NCI-H1092 (cell line): ENCODE measurements at regions not wholly inside any gene's neighbourhood (a gene's known extent, or its start where the extent isn't known, plus 50 kb on each side); places are given as distances from the start of the nearest gene placed in this dataset.
"Not testable (repeated sequence)": the region's sequence is repeated elsewhere in the genome, so short reads cannot be mapped to it uniquely, and the experiment has no call there.

Source experiments
- DNase-seq: peaks from one replicate; lab custom pipeline; 2025; lab: John Stamatoyannopoulos, UW

DNA sequence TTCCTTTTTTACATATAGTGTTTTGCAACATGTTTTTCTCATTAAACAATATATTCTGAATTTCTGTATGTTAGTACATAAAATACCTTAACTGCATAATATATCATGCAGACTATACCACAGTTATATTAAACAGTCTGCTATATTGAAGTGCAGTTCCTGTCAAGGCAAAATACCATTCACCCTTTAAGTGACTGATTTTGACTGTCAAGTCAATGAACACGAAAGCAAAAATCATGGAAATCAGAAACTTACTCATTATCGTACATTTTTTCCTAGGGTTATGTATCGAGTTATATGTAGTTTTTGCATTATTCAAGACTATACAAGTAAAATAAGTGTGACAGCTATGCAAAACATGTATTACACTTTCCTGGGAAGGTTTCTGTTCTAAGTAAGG is 361.6 kb upstream of the MAP2 start:
- DNase-seq: no peak

- no peak for DNase-seq
Observed at GRCh38 chr2:209070262-209070661, 353.6 kb upstream of the MAP2 start.

GRCh38 chr2:209073151-209073550 is 350.7 kb upstream of the MAP2 start:
- no peak for DNase-seq

GRCh38 chr2:209074711-209075110 is 349.1 kb upstream of the MAP2 start:
- no peak for DNase-seq

- no peak for DNase-seq
Observed at GRCh38 chr2:209076151-209076550, 347.7 kb upstream of the MAP2 start.

- no peak for DNase-seq
Observed at GRCh38 chr2:209086761-209087160, 337.1 kb upstream of the MAP2 start.

DNA sequence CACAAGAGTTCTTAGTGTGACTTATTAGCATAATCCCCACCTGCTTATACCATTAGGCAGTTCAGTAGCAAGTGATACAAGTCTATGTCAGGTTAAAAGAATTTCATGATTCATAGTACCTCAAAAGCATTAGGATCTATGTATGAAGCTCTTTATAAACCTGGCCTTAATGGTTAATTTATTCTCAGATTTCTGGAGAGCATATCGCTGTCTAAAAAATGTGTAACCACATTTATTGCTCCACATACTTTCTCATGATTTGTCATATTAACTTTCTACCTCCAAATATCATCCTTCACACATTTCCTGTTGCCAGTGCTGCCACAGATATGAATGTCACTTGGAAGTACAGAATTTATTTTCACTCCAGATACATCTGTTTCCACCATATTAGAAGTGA is 332.8 kb upstream of the MAP2 start:
- DNase-seq: no peak

DNA sequence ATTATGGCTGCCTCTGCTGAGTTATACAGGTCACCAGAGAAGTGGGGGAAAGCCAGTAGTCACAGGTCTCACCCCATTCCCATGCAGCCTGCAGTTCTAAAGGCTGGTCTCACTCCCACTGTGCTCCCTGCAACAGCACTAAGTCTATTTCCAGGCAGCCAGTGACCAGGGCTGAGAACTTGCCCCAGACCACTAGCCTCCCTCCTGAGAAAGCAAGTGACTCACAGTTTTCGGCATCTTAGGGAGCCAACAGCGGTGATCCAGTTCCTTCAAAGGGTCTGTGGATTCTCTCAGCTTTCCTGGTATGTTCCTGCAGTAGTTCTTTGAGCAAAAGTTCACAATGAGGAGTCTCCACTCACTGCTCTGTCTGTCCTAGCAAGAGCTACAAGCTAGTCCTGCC is 329.6 kb upstream of the MAP2 start:
- no peak for DNase-seq

DNA sequence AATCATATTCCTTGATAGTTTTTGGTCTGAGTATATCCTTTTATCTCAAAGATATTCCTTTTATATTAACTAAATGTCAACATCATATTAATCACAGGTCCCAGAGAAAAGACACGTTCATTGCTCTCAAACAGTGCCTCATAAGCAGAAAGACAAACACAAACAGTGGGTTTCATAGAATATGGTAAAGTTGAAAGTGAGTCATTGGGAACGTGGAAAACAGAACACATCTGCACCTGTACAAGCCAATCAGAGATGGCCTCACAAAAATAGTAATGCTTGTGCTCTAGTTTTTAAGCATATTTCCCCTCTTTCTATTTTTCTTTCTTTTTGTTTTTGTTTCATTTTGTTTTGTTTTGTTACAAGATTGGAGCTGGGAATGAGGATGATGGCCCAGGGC is 328.4 kb upstream of the MAP2 start:
- DNase-seq: no peak

DNA sequence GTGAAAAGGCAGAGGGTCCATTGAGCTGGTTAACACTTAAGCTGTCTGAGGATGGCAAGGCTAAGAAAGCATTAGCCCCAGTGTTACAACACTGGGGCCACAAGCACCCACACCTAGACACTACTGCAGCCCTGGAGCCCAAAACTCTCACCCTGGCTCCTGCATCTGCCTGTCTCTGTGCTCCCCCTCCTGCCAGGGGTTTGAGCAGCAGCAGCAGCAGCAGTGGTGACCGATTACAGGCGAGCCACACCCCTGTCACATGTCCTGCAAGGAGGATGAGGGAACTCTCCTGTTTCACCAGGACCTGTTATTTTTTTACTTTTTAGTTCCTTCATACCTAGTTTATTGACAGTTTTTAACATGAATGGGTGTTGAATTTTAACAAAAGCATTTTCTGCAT is 326.7 kb upstream of the MAP2 start:
- DNase-seq: no peak

GRCh38 chr2:209102319-209102718 is 321.5 kb upstream of the MAP2 start:
- no peak for DNase-seq

DNA sequence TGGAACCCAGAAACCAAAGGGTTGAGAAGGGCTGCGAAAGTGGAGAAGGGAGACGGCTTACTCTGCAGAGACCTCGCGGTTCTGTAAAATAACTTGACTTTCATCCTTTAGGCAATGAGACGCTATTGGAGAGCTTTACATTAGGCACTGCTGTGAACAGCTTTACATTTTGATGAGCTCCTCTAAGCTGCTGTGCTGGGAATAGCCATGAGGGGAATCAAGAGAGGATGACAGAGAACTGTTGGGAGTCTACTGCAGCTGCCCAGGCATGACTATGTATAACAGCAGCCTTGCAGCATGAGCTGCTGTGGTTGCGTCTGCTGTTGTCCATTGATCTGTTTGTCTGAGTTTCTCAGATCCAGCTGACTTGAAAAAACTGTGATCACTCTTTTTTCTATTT is 310.8 kb upstream of the MAP2 start:
- no peak for DNase-seq

GRCh38 chr2:209114588-209115240 is 309.1 kb upstream of the MAP2 start:
- no peak for DNase-seq

DNA sequence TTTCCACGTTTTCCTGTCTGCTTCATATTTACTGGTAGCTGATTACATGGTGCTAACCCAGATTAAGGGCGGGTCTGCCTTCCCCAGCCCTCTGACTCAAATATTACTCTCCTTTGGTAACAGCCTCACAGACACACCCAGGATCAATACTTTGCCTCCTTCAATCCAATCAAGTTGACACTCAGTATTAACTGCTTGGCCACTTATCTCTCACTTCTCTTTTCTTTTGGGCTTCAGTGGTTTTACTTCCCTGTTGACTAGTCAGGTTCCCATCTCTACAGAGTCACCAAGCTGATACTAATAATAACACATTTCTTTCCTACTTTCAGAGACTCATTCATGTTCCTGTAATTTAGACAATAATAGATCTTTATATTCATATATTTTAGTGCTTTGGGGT is 302.2 kb upstream of the MAP2 start:
- DNase-seq: no peak

- DNase-seq: no peak
Observed at GRCh38 chr2:209125291-209125690, 298.6 kb upstream of the MAP2 start.

GRCh38 chr2:209138079-209138478 is 285.8 kb upstream of the MAP2 start:
- DNase-seq: no peak

- no peak for DNase-seq
Observed at GRCh38 chr2:209141142-209141541, 282.7 kb upstream of the MAP2 start.

DNA sequence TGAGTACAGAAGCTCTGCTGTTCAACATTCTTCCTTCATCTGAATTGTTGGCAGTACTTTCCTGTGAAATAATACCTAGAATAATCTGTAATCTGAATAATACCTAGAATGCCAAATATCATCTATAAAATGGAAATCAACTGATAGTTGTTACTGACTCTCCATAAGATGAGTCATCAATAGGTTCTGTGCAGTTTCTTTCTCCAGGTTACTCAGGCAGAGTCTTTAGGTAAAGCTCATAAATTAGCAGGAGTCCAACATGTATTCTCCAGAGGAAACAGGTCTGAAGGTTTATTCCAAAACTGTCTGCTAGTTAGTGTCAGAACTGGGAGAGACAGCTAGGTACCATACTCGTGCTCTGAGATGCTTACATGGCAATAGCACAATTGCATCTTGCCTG is 282.0 kb upstream of the MAP2 start:
- no peak for DNase-seq

DNA sequence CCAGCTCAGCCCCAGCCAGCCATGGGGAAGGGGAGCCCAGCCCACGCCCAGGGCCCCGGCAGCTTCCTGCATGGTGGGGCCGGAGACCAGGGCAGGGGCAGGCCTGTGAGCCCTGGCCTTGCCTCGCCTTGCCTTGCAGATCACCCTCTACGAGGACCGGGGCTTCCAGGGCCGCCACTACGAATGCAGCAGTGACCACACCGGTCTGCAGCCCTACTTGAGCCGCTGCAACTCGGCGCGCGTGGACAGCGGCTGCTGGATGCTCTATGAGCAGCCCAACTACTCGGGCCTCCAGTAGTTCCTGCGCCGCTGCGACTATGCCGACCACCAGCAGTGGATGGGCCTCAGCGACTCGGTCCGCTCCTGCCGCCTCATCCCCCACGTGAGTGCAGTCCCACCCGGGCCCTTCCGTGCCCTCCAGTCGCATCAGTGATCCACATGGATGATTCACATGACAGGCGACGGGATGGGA is 278.6 kb upstream of the MAP2 start:
- DNase-seq: not testable (repeated sequence)

DNA sequence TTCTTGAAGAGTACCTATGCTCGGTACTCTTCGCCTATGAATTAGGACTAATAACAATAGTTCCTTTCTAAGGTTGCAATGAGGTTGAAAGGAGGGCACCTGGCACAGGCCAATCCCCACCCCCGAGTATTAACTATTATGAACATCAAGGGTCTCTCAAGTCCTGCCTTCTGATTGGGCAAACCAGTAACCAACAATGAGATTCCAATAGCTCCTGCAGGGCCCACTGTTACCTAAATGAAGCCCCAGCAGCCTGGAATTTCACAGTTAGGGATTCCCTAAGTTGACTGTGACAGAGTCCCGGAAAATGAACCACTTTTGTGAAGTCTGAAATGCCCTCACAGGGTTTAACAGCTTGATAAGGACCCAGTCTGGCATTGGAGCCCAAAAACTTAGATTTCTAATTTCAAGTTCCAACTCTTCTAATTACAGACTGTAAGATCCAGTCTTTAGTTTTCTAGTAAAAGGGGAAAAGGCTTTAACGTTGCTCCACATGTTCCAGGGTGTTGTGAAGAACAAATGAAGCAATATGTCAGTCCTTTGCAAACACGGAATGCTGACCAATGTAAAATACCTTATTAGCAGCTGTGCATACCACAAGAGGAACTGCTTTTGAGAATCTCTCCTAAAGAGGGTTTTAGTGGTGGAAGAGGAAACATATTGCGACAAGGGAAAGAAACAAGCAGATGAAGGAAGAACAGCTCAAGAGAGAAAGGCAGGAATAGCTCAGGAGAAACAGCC is 277.7 kb upstream of the MAP2 start:
- DNase-seq: no peak

DNA sequence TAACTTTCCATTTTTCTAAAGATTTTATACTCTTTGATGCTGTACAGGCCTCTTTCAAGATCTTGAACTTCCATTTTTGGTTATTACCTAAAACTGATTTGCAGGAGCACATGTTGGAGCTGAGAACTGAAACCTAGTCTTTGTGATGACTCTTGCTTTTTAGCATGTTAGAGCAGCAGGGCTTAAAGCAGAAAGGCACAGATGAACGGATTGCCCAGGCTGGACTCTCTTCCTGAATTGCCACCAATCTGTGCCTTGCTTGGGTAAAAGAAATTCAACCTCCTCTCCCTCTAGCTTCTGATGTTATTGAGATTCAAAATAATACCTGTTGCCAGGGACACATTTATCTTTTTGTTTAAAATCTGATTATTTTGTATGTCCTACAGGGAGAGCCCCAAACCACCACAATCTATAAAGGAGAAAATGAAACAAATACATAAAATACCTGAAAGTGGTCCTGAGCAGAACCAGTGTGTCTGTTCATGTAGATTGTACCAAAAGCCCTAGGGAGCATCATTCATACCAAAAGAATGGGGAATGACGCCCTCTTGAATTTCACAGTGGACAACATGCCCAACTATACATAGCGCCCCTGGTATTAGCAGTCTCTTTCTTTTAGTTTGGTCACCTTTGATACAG is 277.0 kb upstream of the MAP2 start:
- no peak for DNase-seq

- DNase-seq: no peak
Observed at GRCh38 chr2:209147981-209148380, 275.9 kb upstream of the MAP2 start.
